LNCaP clone FGC (cell line): ENCODE measurements at regions not wholly inside any gene's neighbourhood (a gene's known extent, or its start where the extent isn't known, plus 50 kb on each side); places are given as distances from the start of the nearest gene placed in this dataset.

Source experiments
- DNase-seq: peaks from one replicate; pipeline ENCODE4 v3.0.0-alpha.2; 2011; ENCODE audit warnings: low read depth
- H3K4me3 ChIP-seq: 2 replicates; pipeline ENCODE4 v1.5.1; 2011; ENCODE audit warnings: mild to moderate bottlenecking, low read depth, low read length, control low read depth
- TF ChIP-seq, protein P1 (sequence below): IDR thresholded peaks from 2 replicates; pipeline ENCODE4 v1.5.1; 2012; ENCODE audit warnings: mild to moderate bottlenecking; ENCODE audit not compliant: control insufficient read depth, insufficient read depth; ENCODE audit errors: extremely low read depth

DNA sequence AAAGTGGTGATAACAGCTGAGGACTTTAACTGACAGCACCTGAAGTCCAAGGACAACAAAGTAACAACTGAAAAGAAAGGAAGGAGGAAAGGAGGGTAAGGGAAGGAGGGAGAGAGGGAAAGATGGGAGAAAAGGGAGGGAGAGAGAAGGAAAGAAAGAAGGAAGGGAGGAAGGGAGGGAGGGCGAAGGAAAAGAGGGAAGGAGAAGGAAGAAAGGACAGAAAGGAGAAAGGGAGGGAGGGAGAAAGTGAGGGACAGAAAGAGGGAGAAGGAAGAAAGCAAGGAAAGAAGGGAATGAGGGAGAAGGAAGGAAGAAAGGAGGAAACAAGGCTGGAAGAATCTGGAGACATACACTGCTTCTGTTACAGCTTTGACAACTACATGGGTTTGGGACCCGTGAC lies 494.4 kb downstream of the FUT8 start:
- TF ChIP-seq, protein P1, sequence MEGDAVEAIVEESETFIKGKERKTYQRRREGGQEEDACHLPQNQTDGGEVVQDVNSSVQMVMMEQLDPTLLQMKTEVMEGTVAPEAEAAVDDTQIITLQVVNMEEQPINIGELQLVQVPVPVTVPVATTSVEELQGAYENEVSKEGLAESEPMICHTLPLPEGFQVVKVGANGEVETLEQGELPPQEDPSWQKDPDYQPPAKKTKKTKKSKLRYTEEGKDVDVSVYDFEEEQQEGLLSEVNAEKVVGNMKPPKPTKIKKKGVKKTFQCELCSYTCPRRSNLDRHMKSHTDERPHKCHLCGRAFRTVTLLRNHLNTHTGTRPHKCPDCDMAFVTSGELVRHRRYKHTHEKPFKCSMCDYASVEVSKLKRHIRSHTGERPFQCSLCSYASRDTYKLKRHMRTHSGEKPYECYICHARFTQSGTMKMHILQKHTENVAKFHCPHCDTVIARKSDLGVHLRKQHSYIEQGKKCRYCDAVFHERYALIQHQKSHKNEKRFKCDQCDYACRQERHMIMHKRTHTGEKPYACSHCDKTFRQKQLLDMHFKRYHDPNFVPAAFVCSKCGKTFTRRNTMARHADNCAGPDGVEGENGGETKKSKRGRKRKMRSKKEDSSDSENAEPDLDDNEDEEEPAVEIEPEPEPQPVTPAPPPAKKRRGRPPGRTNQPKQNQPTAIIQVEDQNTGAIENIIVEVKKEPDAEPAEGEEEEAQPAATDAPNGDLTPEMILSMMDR, result no peak
- no peak for DNase-seq
- H3K4me3 ChIP-seq, result no peak overlapping the region

GRCh38 chr14:65910108-65910786 lies 497.7 kb downstream of the FUT8 start:
- H3K4me3 ChIP-seq, result no peak overlapping the region
- peak; percentile 3 for DNase-seq
- TF ChIP-seq, protein P1, result no peak

- DNase-seq, result no peak
- no peak overlapping the region for H3K4me3 ChIP-seq
- TF ChIP-seq, protein P1, result no peak
Observed at GRCh38 chr14:65915125-65915524, 502.6 kb downstream of the FUT8 start.

DNA sequence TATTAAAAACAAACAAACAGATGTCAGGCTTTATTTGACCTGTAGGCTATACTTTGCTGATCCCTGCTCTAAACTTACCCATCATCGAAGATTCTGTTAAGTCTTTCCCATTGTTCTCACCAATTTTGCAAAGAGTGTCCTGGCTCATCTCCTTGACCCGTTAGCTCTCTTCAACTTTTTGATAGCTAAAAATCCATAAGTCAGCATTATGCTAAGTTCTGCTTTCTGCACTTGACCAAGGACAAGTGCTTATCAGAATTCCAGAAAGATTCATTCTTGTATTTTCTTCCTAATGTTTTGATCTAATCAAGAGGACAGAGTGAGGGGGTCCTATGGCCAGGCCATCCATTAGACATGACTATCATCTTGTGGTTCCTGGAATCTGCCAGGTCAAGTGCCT lies 503.5 kb downstream of the FUT8 start:
- TF ChIP-seq, protein P1, result no peak
- no peak overlapping the region for H3K4me3 ChIP-seq
- DNase-seq, result no peak

- H3K4me3 ChIP-seq, result no peak overlapping the region
- TF ChIP-seq, protein P1, result no peak
- DNase-seq, result no peak
Observed at GRCh38 chr14:65920996-65921395, 508.5 kb downstream of the FUT8 start.

DNA sequence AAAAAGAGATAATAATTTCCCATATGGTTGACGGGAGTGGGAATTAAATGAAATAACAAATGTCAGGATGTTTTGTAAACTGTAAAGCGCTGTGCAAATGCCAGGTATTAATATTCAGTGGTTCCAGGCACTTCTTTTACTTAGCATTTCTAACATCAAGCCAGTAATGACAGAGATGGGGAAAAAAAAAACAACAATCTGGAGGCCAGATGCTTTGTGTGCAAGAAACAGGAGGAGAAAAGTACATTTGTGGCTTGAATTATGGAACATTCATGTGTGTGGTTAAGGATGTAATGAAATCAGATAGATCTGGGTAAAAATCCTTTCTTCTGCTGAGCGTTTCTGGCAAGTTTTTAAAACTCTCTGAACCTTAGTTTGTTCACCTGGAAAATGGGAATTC lies 509.6 kb downstream of the FUT8 start:
- no peak overlapping the region for H3K4me3 ChIP-seq

More for the DNA sequence above, 509.6 kb downstream of the FUT8 start:
- TF ChIP-seq, protein P1, result no peak
- no peak for DNase-seq
